LNCaP clone FGC (cell line): ENCODE measurements at regions not wholly inside any gene's neighbourhood (a gene's known extent, or its start where the extent isn't known, plus 50 kb on each side); places are given as distances from the start of the nearest gene placed in this dataset.

Experiments used
- DNase-seq: peaks from one replicate; pipeline ENCODE4 v3.0.0-alpha.2; 2011; ENCODE audit warnings: low read depth
- H3K4me3 ChIP-seq: 2 replicates; pipeline ENCODE4 v1.5.1; 2011; ENCODE audit warnings: mild to moderate bottlenecking, low read depth, low read length, control low read depth
- CTCF ChIP-seq: IDR thresholded peaks from 2 replicates; pipeline ENCODE4 v1.5.1; 2012; ENCODE audit warnings: mild to moderate bottlenecking; ENCODE audit not compliant: control insufficient read depth, insufficient read depth; ENCODE audit errors: extremely low read depth

GRCh38 chr18:22673182-22673862 lies 255.6 kb upstream of the CTAGE1 start:
- H3K4me3 ChIP-seq, result no peak overlapping the region
- TF ChIP-seq CTCF, result no peak
- no peak for DNase-seq

- H3K4me3 ChIP-seq, result no peak overlapping the region
- TF ChIP-seq CTCF, result no peak
- no peak for DNase-seq
These were observed 256.6 kb upstream of the CTAGE1 start for GRCh38 chr18:22674272-22674671.

- H3K4me3 ChIP-seq, result no peak overlapping the region
- no peak for TF ChIP-seq CTCF
- DNase-seq, result no peak
These were observed 257.3 kb upstream of the CTAGE1 start for GRCh38 chr18:22675006-22675405.

GRCh38 chr18:22676423-22676822 lies 256.7 kb upstream of the RBBP8 start:
- H3K4me3 ChIP-seq, result no peak overlapping the region
- no peak for TF ChIP-seq CTCF
- peak; percentile 17 for DNase-seq

- TF ChIP-seq CTCF, result no peak
- no peak overlapping the region for H3K4me3 ChIP-seq
- peak; percentile 39 for DNase-seq
These were observed 254.6 kb upstream of the RBBP8 start for GRCh38 chr18:22678486-22678885.

GRCh38 chr18:22680944-22681343 lies 252.2 kb upstream of the RBBP8 start:
- TF ChIP-seq CTCF, result no peak
- DNase-seq, result no peak
- no peak overlapping the region for H3K4me3 ChIP-seq

GRCh38 chr18:22681908-22682307 lies 251.2 kb upstream of the RBBP8 start:
- TF ChIP-seq CTCF, result no peak
- no peak overlapping the region for H3K4me3 ChIP-seq
- no peak for DNase-seq
